ENCODE measurements at regions not wholly inside any gene's neighbourhood (a gene's known extent, or its start where the extent isn't known, plus 50 kb on each side); places are given as distances from the start of the nearest gene placed in this dataset.

DNA sequence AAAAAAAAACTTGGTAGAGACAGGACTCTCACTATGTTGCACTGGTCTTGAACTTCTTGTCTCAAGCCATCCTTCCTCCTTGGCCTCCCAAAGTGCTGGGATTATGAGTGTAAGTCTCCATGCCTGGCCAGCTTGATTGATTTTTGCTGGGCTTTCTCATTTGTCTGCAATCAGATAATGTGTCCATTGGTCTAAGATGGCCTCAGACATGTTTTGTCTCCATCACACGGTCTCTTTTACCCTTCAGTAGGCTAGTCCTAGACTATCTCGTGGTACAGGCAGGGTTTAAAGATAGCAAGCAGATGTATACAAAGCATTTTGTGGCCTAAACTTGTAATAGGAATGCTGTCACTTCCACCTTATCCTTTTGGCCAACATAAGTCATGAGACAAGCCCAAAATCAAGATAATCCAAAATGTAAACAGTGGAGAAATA lies 289.1 kb downstream of the TFAP2B start:
- no peak overlapping the region for H3K27ac ChIP-seq (ENCODE audit: extremely low read depth, low read depth, low read length)
- no peak overlapping the region for H3K4me3 ChIP-seq (ENCODE audit: low read depth, low read length)
- no peaks in the 10 kb centered on the region for H3K9me3 ChIP-seq (ENCODE audit: control insufficient read depth, insufficient read depth, low read depth, low read length)
- POLR2A ChIA-PET = no interaction called here
- no peaks in the 10 kb centered on the region for H3K36me3 ChIP-seq (ENCODE audit: control insufficient read depth in 2 of 2, insufficient read depth in 1 of 2, low read length in 2 of 2)
- no peaks in the 10 kb centered on the region for H3K4me1 ChIP-seq (ENCODE audit: control insufficient read depth, insufficient read depth, low read length)
- TF ChIP-seq ZNF112 (tag by site-specific recombination; IDR thresholded peaks at IDR 0.05) = no peak
- TF ChIP-seq ZNF830 (tag by site-specific recombination; IDR thresholded peaks at IDR 0.05; ENCODE audit: low read depth) = no peak
- TF ChIP-seq, protein P1, sequence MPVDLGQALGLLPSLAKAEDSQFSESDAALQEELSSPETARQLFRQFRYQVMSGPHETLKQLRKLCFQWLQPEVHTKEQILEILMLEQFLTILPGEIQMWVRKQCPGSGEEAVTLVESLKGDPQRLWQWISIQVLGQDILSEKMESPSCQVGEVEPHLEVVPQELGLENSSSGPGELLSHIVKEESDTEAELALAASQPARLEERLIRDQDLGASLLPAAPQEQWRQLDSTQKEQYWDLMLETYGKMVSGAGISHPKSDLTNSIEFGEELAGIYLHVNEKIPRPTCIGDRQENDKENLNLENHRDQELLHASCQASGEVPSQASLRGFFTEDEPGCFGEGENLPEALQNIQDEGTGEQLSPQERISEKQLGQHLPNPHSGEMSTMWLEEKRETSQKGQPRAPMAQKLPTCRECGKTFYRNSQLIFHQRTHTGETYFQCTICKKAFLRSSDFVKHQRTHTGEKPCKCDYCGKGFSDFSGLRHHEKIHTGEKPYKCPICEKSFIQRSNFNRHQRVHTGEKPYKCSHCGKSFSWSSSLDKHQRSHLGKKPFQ (tag by site-specific recombination; IDR thresholded peaks at IDR 0.05) = no peak
- TF ChIP-seq, protein P2, sequence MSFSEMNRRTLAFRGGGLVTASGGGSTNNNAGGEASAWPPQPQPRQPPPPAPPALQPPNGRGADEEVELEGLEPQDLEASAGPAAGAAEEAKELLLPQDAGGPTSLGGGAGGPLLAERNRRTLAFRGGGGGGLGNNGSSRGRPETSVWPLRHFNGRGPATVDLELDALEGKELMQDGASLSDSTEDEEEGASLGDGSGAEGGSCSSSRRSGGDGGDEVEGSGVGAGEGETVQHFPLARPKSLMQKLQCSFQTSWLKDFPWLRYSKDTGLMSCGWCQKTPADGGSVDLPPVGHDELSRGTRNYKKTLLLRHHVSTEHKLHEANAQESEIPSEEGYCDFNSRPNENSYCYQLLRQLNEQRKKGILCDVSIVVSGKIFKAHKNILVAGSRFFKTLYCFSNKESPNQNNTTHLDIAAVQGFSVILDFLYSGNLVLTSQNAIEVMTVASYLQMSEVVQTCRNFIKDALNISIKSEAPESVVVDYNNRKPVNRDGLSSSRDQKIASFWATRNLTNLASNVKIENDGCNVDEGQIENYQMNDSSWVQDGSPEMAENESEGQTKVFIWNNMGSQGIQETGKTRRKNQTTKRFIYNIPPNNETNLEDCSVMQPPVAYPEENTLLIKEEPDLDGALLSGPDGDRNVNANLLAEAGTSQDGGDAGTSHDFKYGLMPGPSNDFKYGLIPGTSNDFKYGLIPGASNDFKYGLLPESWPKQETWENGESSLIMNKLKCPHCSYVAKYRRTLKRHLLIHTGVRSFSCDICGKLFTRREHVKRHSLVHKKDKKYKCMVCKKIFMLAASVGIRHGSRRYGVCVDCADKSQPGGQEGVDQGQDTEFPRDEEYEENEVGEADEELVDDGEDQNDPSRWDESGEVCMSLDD (tag by site-specific recombination; IDR thresholded peaks at IDR 0.05) = no peak
- CTCF ChIA-PET = no interaction called here

DNA sequence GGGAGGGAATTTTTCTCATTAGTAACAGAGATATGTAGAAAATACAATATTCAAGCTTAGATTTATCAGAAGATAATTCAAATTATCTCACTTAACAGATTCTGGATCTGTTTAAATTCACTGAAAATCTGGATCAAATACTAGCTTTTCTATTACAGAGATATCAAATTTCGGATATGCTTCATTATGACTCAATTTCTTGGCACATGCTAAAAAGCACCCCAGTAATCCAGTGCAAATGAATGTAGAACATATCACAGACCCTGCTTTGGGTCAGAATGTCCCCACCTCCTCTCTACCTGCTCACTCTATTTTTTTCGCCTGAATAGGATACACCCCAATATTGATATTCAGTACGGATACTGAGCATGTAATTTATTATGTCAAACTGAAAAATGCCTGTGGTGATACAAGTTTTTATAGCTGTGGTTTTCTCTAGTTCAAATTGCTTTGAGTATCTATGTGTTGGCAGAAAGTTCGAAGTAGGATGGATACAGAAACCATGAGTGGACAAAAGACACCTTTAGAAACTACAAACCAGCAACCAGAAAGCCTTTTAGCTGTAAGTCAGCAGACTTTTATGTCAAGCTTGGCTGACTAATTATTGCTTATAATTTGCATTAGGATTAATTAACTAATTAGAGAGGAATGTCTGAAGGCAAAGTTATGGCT lies 290.0 kb downstream of the TFAP2B start:
- POLR2A ChIA-PET = no interaction called here
- Histone ChIP-seq H3K27ac (ENCODE audit: extremely low read depth, low read depth, low read length) (no peak overlapping the region), H3K9me3 (ENCODE audit: control insufficient read depth, insufficient read depth, low read depth, low read length) (no peaks in the 10 kb centered on the region), H3K4me1 (ENCODE audit: control insufficient read depth, insufficient read depth, low read length) (no peaks in the 10 kb centered on the region), H3K36me3 (ENCODE audit: control insufficient read depth in 2 of 2, insufficient read depth in 1 of 2, low read length in 2 of 2) (no peaks in the 10 kb centered on the region), H3K4me3 (ENCODE audit: low read depth, low read length) (no peak overlapping the region)
- TF ChIP-seq HOXA7 (CRISPR knock-in tag; IDR thresholded peaks at IDR 0.05; ENCODE audit: borderline replicate concordance) (no peak), ZNF133 (tag by site-specific recombination; IDR thresholded peaks at IDR 0.05) (no peak), ZNF394 (tag by site-specific recombination; IDR thresholded peaks at IDR 0.05; ENCODE audit: borderline replicate concordance) (no peak), ZFP37 (tag by site-specific recombination; IDR thresholded peaks at IDR 0.05) (no peak), SP2 (tag by site-specific recombination; IDR thresholded peaks at IDR 0.05) (no peak)
- CTCF ChIA-PET = no interaction called here

DNA sequence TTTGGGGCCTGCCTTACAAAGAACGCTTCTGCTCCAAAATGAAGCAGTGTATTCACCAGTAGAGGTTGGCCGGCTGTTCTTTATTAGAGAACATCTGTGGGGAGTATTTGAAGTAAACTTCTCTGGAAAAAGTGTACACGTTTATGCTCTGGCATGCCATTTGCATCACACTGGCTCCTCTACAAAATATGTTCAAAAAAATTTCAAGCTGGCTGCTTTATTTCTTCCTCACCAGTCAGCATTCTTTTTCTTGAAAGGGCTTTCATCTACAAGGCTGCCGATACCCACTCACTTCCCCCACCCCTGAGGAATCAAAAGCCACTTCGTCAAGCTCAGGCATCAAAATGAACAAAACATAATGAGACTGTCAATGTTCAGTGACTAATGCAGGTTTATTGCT lies 294.1 kb downstream of the TFAP2B start:
- TF ChIP-seq ZXDB (tag by site-specific recombination; IDR thresholded peaks at IDR 0.05) (no peak), ZNF366 (tag by site-specific recombination; conservative IDR thresholded peaks at IDR 0.05) (no peak), ZNF585B (tag by site-specific recombination; IDR thresholded peaks at IDR 0.05) (no peak), SP3 (tag by site-specific recombination; IDR thresholded peaks at IDR 0.05) (no peak), ZNF701 (tag by site-specific recombination; IDR thresholded peaks at IDR 0.05) (no peak), ZNF404 (tag by site-specific recombination; IDR thresholded peaks at IDR 0.05) (no peak), GLI4 (tag by site-specific recombination; IDR thresholded peaks at IDR 0.05) (no peak), ZNF529 (tag by site-specific recombination; IDR thresholded peaks at IDR 0.05; ENCODE audit: insufficient replicate concordance) (no peak), ZNF324 (tag by site-specific recombination; IDR thresholded peaks at IDR 0.05) (no peak), ZNF157 (tag by site-specific recombination; IDR thresholded peaks at IDR 0.05) (no peak), ZNF670 (tag by site-specific recombination; IDR thresholded peaks at IDR 0.05; ENCODE audit: low read depth) (no peak), YY1 (tag by site-specific recombination; IDR thresholded peaks at IDR 0.05) (no peak), ZNF133 (tag by site-specific recombination; IDR thresholded peaks at IDR 0.05) (no peak), ZNF214 (tag by site-specific recombination; IDR thresholded peaks at IDR 0.05; ENCODE audit: borderline replicate concordance) (no peak)
- TF ChIP-seq, protein P3, sequence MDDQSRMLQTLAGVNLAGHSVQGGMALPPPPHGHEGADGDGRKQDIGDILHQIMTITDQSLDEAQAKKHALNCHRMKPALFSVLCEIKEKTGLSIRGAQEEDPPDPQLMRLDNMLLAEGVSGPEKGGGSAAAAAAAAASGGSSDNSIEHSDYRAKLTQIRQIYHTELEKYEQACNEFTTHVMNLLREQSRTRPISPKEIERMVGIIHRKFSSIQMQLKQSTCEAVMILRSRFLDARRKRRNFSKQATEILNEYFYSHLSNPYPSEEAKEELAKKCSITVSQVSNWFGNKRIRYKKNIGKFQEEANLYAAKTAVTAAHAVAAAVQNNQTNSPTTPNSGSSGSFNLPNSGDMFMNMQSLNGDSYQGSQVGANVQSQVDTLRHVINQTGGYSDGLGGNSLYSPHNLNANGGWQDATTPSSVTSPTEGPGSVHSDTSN (CRISPR knock-in tag; IDR thresholded peaks at IDR 0.05) = no peak
- TF ChIP-seq, protein P4, sequence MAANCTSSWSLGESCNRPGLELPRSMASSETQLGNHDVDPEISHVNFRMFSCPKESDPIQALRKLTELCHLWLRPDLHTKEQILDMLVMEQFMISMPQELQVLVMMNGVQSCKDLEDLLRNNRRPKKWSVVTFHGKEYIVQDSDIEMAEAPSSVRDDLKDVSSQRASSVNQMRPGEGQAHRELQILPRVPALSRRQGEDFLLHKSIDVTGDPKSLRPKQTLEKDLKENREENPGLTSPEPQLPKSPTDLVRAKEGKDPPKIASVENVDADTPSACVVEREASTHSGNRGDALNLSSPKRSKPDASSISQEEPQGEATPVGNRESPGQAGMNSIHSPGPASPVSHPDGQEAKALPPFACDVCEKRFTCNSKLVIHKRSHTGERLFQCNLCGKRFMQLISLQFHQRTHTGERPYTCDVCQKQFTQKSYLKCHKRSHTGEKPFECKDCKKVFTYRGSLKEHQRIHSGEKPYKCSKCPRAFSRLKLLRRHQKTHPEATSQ (tag by site-specific recombination; IDR thresholded peaks at IDR 0.05) = no peak
- CTCF ChIA-PET = no interaction called here
- no peak overlapping the region for H3K27ac ChIP-seq (ENCODE audit: extremely low read depth, low read depth, low read length)
- H3K9me3 ChIP-seq (ENCODE audit: control insufficient read depth, insufficient read depth, low read depth, low read length) = no peaks in the 10 kb centered on the region
- H3K4me1 ChIP-seq (ENCODE audit: control insufficient read depth, insufficient read depth, low read length) = no peaks in the 10 kb centered on the region
- H3K4me3 ChIP-seq (ENCODE audit: low read depth, low read length) = no peak overlapping the region
- no peaks in the 10 kb centered on the region for H3K36me3 ChIP-seq (ENCODE audit: control insufficient read depth in 2 of 2, insufficient read depth in 1 of 2, low read length in 2 of 2)
- POLR2A ChIA-PET = no interaction called here

All from HEK293 (cell line).